ENCODE measurements at regions not wholly inside any gene's neighbourhood (a gene's known extent, or its start where the extent isn't known, plus 50 kb on each side); places are given as distances from the start of the nearest gene placed in this dataset.
A peak's percentile ranks its signal among the peaks of the same experiment; 100 is the strongest.

DNA sequence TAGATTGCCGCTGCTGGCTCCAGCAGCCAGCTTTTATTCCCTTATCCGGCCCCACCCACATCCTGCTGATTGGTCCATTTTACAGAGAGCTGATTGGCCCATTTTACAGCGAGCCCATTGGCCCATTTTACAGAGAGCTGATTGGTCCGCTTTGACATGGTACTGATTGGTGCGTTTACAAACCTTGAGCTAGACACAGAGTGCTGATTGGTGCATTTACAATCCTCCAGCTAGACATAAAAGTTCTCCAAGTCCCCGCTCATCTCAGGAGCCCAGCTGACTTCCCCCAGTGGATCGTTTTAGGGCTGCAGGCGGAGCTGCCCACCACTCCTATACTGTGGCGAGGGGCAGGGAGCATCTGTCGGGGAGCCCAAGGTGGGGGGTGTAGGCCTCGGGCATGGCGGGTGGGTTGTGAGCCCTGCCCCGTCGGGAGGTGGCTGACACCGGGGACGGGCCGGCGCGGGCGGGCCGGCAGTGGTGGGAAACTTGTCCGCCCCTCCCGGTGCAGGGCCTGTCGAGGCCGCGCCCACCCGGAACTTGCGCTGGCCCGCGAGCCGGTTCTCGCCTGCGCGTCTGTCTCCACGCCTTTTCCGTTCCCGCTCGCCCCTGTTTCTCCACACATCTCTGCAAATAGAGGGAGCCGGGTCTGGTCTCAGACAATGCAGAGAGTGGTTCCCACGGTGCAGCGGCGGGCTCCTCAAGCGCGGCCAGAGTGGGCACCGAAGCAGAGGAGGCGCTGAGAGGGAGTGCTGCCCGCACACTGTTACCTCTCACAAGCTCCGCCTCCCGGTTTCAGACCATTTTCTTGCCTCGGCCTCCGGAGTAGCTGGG, 86.1 kb upstream of the STMND1 start:
- CTCF ChIA-PET, result no interaction called here

More for the DNA sequence above, 86.1 kb upstream of the STMND1 start:
- H3K4me3 ChIP-seq (ENCODE audit: low read depth in 2 of 2, low read length in 1 of 2), result no peak overlapping the region
- no peak overlapping the region for H3K9ac ChIP-seq
- peaks cover 19% of the 10 kb centered on the region for H3F3A ChIP-seq (replicated peaks; ENCODE audit: insufficient read depth)
- H3K36me3 ChIP-seq (replicated peaks in 1 of 2; ENCODE audit: control insufficient read depth in 1 of 2, insufficient read depth in 2 of 2, low read length in 1 of 2), result no peaks in the 10 kb centered on the region
- no peaks in the 10 kb centered on the region for H3K27me3 ChIP-seq (ENCODE audit: insufficient read depth)
- no peaks in the 10 kb centered on the region for H4K20me1 ChIP-seq (ENCODE audit: insufficient read depth)
- TF ChIP-seq TEAD4 (IDR thresholded peaks at IDR 0.05; ENCODE audit: borderline replicate concordance, insufficient read depth) (no peak), MXI1 (IDR thresholded peaks at IDR 0.05; ENCODE audit: low read depth, low read length) (no peak), TAF1 (IDR thresholded peaks at IDR 0.05; ENCODE audit: borderline replicate concordance, low read depth, low read length) (no peak), GATA2 (CRISPR knock-in tag; IDR thresholded peaks at IDR 0.05) (no peak), SMC3 (IDR thresholded peaks at IDR 0.05; ENCODE audit: low read depth, low read length) (no peak), FOSL2 (IDR thresholded peaks at IDR 0.05; ENCODE audit: borderline replicate concordance, low read depth) (no peak)
- TF ChIP-seq, protein P1, sequence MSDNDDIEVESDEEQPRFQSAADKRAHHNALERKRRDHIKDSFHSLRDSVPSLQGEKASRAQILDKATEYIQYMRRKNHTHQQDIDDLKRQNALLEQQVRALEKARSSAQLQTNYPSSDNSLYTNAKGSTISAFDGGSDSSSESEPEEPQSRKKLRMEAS (IDR thresholded peaks at IDR 0.05; ENCODE audit: low read depth), result no peak
- TF ChIP-seq, protein P2, sequence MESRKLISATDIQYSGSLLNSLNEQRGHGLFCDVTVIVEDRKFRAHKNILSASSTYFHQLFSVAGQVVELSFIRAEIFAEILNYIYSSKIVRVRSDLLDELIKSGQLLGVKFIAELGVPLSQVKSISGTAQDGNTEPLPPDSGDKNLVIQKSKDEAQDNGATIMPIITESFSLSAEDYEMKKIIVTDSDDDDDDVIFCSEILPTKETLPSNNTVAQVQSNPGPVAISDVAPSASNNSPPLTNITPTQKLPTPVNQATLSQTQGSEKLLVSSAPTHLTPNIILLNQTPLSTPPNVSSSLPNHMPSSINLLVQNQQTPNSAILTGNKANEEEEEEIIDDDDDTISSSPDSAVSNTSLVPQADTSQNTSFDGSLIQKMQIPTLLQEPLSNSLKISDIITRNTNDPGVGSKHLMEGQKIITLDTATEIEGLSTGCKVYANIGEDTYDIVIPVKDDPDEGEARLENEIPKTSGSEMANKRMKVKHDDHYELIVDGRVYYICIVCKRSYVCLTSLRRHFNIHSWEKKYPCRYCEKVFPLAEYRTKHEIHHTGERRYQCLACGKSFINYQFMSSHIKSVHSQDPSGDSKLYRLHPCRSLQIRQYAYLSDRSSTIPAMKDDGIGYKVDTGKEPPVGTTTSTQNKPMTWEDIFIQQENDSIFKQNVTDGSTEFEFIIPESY (IDR thresholded peaks at IDR 0.05; ENCODE audit: borderline replicate concordance, low read depth), result no peak
- TF ChIP-seq, protein P3, sequence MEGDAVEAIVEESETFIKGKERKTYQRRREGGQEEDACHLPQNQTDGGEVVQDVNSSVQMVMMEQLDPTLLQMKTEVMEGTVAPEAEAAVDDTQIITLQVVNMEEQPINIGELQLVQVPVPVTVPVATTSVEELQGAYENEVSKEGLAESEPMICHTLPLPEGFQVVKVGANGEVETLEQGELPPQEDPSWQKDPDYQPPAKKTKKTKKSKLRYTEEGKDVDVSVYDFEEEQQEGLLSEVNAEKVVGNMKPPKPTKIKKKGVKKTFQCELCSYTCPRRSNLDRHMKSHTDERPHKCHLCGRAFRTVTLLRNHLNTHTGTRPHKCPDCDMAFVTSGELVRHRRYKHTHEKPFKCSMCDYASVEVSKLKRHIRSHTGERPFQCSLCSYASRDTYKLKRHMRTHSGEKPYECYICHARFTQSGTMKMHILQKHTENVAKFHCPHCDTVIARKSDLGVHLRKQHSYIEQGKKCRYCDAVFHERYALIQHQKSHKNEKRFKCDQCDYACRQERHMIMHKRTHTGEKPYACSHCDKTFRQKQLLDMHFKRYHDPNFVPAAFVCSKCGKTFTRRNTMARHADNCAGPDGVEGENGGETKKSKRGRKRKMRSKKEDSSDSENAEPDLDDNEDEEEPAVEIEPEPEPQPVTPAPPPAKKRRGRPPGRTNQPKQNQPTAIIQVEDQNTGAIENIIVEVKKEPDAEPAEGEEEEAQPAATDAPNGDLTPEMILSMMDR (IDR thresholded peaks at IDR 0.05), result no peak
- TF ChIP-seq, protein P4, sequence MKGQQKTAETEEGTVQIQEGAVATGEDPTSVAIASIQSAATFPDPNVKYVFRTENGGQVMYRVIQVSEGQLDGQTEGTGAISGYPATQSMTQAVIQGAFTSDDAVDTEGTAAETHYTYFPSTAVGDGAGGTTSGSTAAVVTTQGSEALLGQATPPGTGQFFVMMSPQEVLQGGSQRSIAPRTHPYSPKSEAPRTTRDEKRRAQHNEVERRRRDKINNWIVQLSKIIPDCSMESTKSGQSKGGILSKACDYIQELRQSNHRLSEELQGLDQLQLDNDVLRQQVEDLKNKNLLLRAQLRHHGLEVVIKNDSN (IDR thresholded peaks at IDR 0.05; ENCODE audit: borderline replicate concordance, low read depth), result no peak
- no peak overlapping the region for H3K4me2 ChIP-seq
- no peaks in the 10 kb centered on the region for H3K79me2 ChIP-seq (ENCODE audit: insufficient read depth)
- POLR2A ChIA-PET, result no interaction called here
- peaks cover 7 to 17% of the 10 kb centered on the region in 2 experiments; a peak in 3 of 4 replicates for H3K4me1 ChIP-seq (ENCODE audit: control insufficient read depth in 1 of 2, insufficient read depth in 2 of 2, low read depth in 1 of 2, low read length in 1 of 2)
- H2AFZ ChIP-seq (ENCODE audit: low read depth), result no peak overlapping the region
- peak overlapping the region in 1 of 2 experiments; percentile 90; a peak in 2 of 4 replicates for H3K27ac ChIP-seq (ENCODE audit: low read depth in 2 of 2, low read length in 1 of 2)
- H3K9me2 ChIP-seq, result no peaks in the 10 kb centered on the region
- no peaks in the 10 kb centered on the region for H3K9me3 ChIP-seq
- DNase-seq, result no peak
- WGBS (ENCODE audit: low lambda C conversion rate), result 95% methylated on average over 48 of the region's 51 CpGs
